HepG2 (cell line): ENCODE measurements at regions not wholly inside any gene's neighbourhood (a gene's known extent, or its start where the extent isn't known, plus 50 kb on each side); places are given as distances from the start of the nearest gene placed in this dataset.

ENCODE experiments used
- ATAC-seq: fragments of 200-7000 bp; cut with Tn5 transposase; 3 replicates; pipeline ENCODE4 v1.9.1; 2020; ENCODE audit warnings: mild to moderate bottlenecking, moderate library complexity
- BruUV-seq: library from RNA; stranded (reverse); fragments of 400-500 nt; replicated peaks from 2 replicates; lab custom pipeline; 2021; lab: Mats Ljungman, UMichigan
- CTCF ChIA-PET: fragments of 300-600 bp; formaldehyde crosslinking; extraction: SDS; loops from one replicate; lab custom pipeline; 2021; ENCODE audit warnings: low total read pairs, inconsistent platforms, low intra/inter-chr PET ratio; lab: Yijun Ruan, JAX
- POLR2A ChIA-PET: fragments of 350-600 bp; sonication (Branson Sonifier 250); formaldehyde crosslinking; loops from one replicate; lab custom pipeline; 2020; ENCODE audit warnings: antibody characterized with exemption, inconsistent platforms; lab: Yijun Ruan, JAX
- DNase-seq: peaks from one replicate; pipeline ENCODE4 v3.0.0-alpha.2; 2015; ENCODE audit warnings: low spot score
- FAIRE-seq: peaks from 3 replicates; lab custom pipeline; 2011; peaks lifted over from hg19 to GRCh38; lab: Jason Lieb, UNC
- H2AFZ ChIP-seq: one replicate; pipeline ENCODE4 v1.6.1; 2011; ENCODE audit warnings: low read length, inconsistent platforms
- H3K27ac ChIP-seq: fragments of 300-600 bp; 3 replicates; pipeline ENCODE4 v1.8.0; 2011; ENCODE audit warnings: mixed run types, mild to moderate bottlenecking, mixed read lengths, low read length, inconsistent platforms; ENCODE audit not compliant: insufficient read depth; ENCODE audit errors: extremely low read length
- H3K27me3 ChIP-seq, 2 experiments: fragments of 200-600 bp in 1 of 2; 2 replicates in 1 of 2; 3 replicates in 1 of 2; pipeline versions ENCODE4 v1.6.0 to v1.8.0; 2011; ENCODE audit warnings: low read length in 2 of 2, mild to moderate bottlenecking in 2 of 2, moderate library complexity in 2 of 2, inconsistent platforms in 1 of 2; ENCODE audit not compliant: insufficient read depth in 2 of 2, control insufficient read depth in 1 of 2
- H3K36me3 ChIP-seq, 2 experiments: fragments of 200-600 bp in 1 of 2; replicated peaks in 1 of 2; 2 replicates in 1 of 2; 3 replicates in 1 of 2; pipeline versions ENCODE4 v1.5.1 to v1.8.0; 2011; ENCODE audit warnings: low read length in 2 of 2, inconsistent platforms in 1 of 2; ENCODE audit not compliant: insufficient read depth in 2 of 2, control insufficient read depth in 1 of 2
- H3K4me1 ChIP-seq: 2 replicates; pipeline ENCODE4 v1.5.1; 2012; ENCODE audit warnings: low read length, inconsistent platforms; ENCODE audit not compliant: insufficient read depth
- H3K4me2 ChIP-seq: 2 replicates; pipeline ENCODE4 v1.6.0; 2011; ENCODE audit warnings: low read depth, low read length, inconsistent platforms
- H3K4me3 ChIP-seq, 3 experiments: fragments of 200-600 bp in 1 of 3; sonication (generic), shearing (Covaris generic) in 1 of 3; replicated peaks in 1 of 3; 2 replicates each; pipeline ENCODE4 v1.5.1; 2011 to 2016; ENCODE audit warnings: low read length in 3 of 3, inconsistent platforms in 2 of 3, low read depth in 2 of 3, mild to moderate bottlenecking in 2 of 3, control low read depth in 1 of 3, mixed read lengths in 1 of 3; ENCODE audit not compliant: insufficient read depth in 1 of 3
- H3K79me2 ChIP-seq: one replicate; pipeline ENCODE4 v1.6.1; 2011; ENCODE audit warnings: low read length, inconsistent platforms; ENCODE audit not compliant: insufficient read depth
- H3K9ac ChIP-seq: 2 replicates; pipeline ENCODE4 v1.6.0; 2011; ENCODE audit warnings: mild to moderate bottlenecking, low read depth, low read length, inconsistent platforms; ENCODE audit not compliant: insufficient read depth
- H3K9me3 ChIP-seq: 2 replicates; pipeline ENCODE4 v1.5.1; 2012; ENCODE audit warnings: mild to moderate bottlenecking, low read length
- H4K20me1 ChIP-seq: 2 replicates; pipeline ENCODE4 v1.6.0; 2011; ENCODE audit warnings: inconsistent platforms, mild to moderate bottlenecking, low read length, moderate library complexity; ENCODE audit not compliant: insufficient read depth
- DNMT3B ChIP-seq: conservative IDR thresholded peaks from 2 replicates; pipeline ENCODE4 v1.6.1; 2016; ENCODE audit warnings: missing biosample characterization, control low read depth
- SPEN ChIP-seq: sonication (generic); formaldehyde crosslinking; IDR thresholded peaks from 2 replicates; pipeline ENCODE4 v1.5.1; 2020; ENCODE audit warnings: low read depth, mild to moderate bottlenecking, missing genetic modification reagents
- WIZ ChIP-seq: sonication (generic); formaldehyde crosslinking; IDR thresholded peaks from 2 replicates; pipeline ENCODE4 v1.5.1; 2020; ENCODE audit warnings: mild to moderate bottlenecking, missing genetic modification reagents
- ZFP41 ChIP-seq: sonication (generic); formaldehyde crosslinking; IDR thresholded peaks from 2 replicates; pipeline ENCODE4 v1.4.0; 2020; ENCODE audit warnings: mild to moderate bottlenecking, missing genetic modification reagents, borderline replicate concordance
- ZNF10 ChIP-seq: sonication (generic); formaldehyde crosslinking; IDR thresholded peaks from 2 replicates; pipeline ENCODE4 v1.4.0; 2020; ENCODE audit warnings: mild to moderate bottlenecking, low read depth, missing genetic modification reagents, borderline replicate concordance
- ZNF343 ChIP-seq: sonication (generic); formaldehyde crosslinking; IDR thresholded peaks from 2 replicates; pipeline ENCODE4 v1.4.0; 2020; ENCODE audit warnings: mild to moderate bottlenecking, missing genetic modification reagents
- whole genome bisulfite sequencing: methylation state at CpG from one replicate; pipeline ENCODE4 v1.1.6; 2017; ENCODE audit warnings: low lambda C conversion rate; 5-methylcytosine and 5-hydroxymethylcytosine counted together
- in situ Hi-C: cut with HindIII; loops from 2 replicates; pipeline ENCODE4 v1.10.0; 2017; ENCODE audit warnings: low pct_unique_long_range_greater_than_20kb; ENCODE audit not compliant: extremely low pct_ligation_motif_present
- intact Hi-C: fragments of 100-400 bp; cut with micrococcal nuclease; formaldehyde crosslinking; loops from one replicate; pipeline ENCODE4 v1.10.0; 2022; ENCODE audit not compliant: unreplicated experiment
- TF ChIP-seq, protein P1 (sequence below): sonication (generic); formaldehyde crosslinking; IDR thresholded peaks from 2 replicates; pipeline ENCODE4 v1.4.0; 2020; ENCODE audit warnings: mild to moderate bottlenecking, missing genetic modification reagents
- TF ChIP-seq, protein P2 (sequence below): sonication (generic); formaldehyde crosslinking; IDR thresholded peaks from 2 replicates; pipeline ENCODE4 v1.4.0; 2020; ENCODE audit warnings: mild to moderate bottlenecking, missing genetic modification reagents
- TF ChIP-seq, protein P3 (sequence below): sonication (generic); formaldehyde crosslinking; IDR thresholded peaks from 2 replicates; pipeline ENCODE4 v1.5.1; 2020; ENCODE audit warnings: mild to moderate bottlenecking, moderate library complexity, missing genetic modification reagents
- TF ChIP-seq, protein P4 (sequence below), 2 experiments: sonication (generic) in 1 of 2; formaldehyde crosslinking in 1 of 2; IDR thresholded peaks; 2 replicates each; pipeline versions ENCODE4 v1.5.1 to v1.6.1; 2011 to 2020; ENCODE audit warnings: borderline replicate concordance in 1 of 2, low read depth in 1 of 2, low read length in 1 of 2, mild to moderate bottlenecking in 1 of 2, missing genetic modification reagents in 1 of 2, moderate library complexity in 1 of 2

DNA sequence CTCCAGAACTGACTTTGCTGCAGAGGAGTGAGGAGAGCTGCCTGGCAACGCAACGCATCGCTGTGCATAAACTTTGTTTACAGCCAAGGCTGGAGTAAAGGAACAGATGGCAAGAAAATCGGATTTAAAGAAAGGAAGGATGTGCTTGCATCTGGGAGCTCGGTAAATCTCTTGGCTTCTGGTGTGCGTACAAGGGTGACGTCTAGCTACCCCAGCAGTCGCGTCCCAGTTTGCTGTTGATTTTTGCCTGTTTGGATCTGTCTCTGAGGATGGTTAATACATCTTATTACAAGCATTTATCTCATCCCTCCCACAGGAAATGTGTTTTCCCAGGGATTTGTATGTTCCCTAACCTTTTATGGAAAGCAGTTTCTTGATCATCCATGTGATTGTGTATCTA is 73.3 kb upstream of the RALGPS2 start:
- Histone ChIP-seq H3K9ac (no peak overlapping the region), H3K79me2 (no peaks in the 10 kb centered on the region), H3K4me3 (no peak overlapping the region), H3K36me3 (no peaks in the 10 kb centered on the region), H4K20me1 (no peaks in the 10 kb centered on the region), H2AFZ (no peak overlapping the region), H3K4me1 (peaks cover 22% of the 10 kb centered on the region), H3K4me2 (no peak overlapping the region), H3K9me3 (no peaks in the 10 kb centered on the region), H3K27me3 (no peaks in the 10 kb centered on the region), H3K27ac (no peak overlapping the region)
- WGBS = 91% methylated on average over 9 of the region's 9 CpGs
- FAIRE-seq (no peak), DNase-seq (no peak), ATAC-seq (no peak)
- in situ Hi-C loops (no loop called here), intact Hi-C loops (no loop called here)
- POLR2A ChIA-PET = no interaction called here
- BruUV-seq = no TSS peak
- CTCF ChIA-PET = no interaction called here
- no peak for TF ChIP-seq ZNF10
- TF ChIP-seq, protein P1, sequence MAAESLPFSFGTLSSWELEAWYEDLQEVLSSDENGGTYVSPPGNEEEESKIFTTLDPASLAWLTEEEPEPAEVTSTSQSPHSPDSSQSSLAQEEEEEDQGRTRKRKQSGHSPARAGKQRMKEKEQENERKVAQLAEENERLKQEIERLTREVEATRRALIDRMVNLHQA (CRISPR knock-in tag) = no peak
- TF ChIP-seq ZFP41 (CRISPR knock-in tag) = no peak
- TF ChIP-seq SPEN (CRISPR knock-in tag) = no peak
- TF ChIP-seq ZNF343 (CRISPR knock-in tag) = no peak
- TF ChIP-seq, protein P2, sequence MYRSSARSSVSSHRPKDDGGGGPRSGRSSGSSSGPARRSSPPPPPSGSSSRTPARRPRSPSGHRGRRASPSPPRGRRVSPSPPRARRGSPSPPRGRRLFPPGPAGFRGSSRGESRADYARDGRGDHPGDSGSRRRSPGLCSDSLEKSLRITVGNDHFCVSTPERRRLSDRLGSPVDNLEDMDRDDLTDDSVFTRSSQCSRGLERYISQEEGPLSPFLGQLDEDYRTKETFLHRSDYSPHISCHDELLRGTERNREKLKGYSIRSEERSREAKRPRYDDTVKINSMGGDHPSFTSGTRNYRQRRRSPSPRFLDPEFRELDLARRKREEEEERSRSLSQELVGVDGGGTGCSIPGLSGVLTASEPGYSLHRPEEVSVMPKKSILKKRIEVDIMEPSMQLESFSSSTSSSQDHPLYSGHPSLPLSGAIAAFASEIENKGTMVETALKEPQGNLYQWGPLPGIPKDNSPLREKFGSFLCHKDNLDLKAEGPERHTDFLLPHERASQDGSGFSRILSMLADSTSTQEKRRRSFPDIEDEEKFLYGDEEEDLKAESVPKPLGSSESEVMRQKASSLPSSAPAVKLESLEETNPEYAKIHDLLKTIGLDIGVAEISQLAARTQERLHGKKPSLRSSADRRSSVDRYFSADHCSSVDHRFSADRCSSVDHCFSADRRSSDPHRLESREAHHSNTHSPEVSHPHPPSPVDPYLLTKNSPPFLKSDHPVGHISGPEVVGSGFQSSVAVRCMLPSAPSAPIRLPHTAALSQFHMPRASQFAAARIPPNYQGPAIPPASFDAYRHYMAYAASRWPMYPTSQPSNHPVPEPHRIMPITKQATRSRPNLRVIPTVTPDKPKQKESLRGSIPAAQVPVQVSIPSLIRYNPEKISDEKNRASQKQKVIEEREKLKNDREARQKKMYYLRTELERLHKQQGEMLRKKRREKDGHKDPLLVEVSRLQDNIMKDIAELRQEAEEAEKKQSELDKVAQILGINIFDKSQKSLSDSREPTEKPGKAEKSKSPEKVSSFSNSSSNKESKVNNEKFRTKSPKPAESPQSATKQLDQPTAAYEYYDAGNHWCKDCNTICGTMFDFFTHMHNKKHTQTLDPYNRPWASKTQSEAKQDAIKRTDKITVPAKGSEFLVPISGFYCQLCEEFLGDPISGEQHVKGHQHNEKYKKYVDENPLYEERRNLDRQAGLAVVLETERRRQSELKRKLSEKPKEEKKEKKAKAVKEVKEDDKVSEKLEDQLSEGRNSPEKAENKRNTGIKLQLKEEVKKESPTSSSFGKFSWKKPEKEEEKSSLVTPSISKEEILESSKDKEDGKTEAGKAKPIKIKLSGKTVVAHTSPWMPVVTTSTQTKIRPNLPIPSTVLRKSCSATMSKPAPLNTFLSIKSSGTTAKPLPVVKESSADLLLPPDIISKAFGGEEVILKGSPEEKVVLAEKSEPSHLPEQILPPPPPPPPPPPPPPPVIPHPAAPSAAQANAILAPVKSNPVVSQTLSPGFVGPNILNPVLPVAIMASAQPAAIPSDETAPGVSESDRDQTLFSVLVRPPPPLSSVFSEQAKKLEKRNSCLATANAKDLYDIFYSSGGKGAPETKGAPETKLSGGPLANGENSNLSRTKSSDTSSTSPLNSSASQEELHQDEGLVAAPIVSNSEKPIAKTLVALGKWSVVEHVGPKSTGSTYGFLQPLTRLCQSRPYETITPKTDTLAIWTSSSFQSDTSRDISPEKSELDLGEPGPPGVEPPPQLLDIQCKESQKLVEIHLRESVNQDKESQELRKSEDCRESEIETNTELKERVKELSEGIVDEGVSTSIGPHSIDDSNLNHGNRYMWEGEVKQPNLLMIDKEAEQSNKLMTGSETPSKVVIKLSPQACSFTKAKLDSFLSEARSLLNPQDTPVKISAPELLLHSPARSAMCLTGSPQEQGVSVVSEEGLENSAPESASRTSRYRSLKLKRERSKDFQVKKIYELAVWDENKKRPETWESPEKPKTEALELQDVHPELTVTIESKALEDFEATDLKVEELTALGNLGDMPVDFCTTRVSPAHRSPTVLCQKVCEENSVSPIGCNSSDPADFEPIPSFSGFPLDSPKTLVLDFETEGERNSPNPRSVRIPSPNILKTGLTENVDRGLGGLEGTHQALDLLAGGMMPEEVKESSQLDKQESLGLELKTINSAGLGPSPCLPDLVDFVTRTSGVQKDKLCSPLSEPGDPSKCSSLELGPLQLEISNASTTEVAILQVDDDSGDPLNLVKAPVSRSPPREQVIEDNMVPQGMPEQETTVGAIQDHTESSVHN (CRISPR knock-in tag) = no peak
- no peak for TF ChIP-seq DNMT3B (CRISPR knock-in tag)
- TF ChIP-seq WIZ (CRISPR knock-in tag) = no peak
- TF ChIP-seq, protein P3, sequence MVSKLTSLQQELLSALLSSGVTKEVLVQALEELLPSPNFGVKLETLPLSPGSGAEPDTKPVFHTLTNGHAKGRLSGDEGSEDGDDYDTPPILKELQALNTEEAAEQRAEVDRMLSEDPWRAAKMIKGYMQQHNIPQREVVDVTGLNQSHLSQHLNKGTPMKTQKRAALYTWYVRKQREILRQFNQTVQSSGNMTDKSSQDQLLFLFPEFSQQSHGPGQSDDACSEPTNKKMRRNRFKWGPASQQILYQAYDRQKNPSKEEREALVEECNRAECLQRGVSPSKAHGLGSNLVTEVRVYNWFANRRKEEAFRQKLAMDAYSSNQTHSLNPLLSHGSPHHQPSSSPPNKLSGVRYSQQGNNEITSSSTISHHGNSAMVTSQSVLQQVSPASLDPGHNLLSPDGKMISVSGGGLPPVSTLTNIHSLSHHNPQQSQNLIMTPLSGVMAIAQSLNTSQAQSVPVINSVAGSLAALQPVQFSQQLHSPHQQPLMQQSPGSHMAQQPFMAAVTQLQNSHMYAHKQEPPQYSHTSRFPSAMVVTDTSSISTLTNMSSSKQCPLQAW (CRISPR knock-in tag) = no peak
- TF ChIP-seq, protein P4, sequence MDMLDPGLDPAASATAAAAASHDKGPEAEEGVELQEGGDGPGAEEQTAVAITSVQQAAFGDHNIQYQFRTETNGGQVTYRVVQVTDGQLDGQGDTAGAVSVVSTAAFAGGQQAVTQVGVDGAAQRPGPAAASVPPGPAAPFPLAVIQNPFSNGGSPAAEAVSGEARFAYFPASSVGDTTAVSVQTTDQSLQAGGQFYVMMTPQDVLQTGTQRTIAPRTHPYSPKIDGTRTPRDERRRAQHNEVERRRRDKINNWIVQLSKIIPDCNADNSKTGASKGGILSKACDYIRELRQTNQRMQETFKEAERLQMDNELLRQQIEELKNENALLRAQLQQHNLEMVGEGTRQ (IDR thresholded peaks at IDR 0.05; ENCODE audit: low read depth, low read length) = no peak
- TF ChIP-seq, protein P4 (CRISPR knock-in tag; IDR thresholded peaks at IDR 0.05; ENCODE audit: borderline replicate concordance) = no peak
